ENCODE measurements at regions not wholly inside any gene's neighbourhood (a gene's known extent, or its start where the extent isn't known, plus 50 kb on each side); places are given as distances from the start of the nearest gene placed in this dataset.

DNA sequence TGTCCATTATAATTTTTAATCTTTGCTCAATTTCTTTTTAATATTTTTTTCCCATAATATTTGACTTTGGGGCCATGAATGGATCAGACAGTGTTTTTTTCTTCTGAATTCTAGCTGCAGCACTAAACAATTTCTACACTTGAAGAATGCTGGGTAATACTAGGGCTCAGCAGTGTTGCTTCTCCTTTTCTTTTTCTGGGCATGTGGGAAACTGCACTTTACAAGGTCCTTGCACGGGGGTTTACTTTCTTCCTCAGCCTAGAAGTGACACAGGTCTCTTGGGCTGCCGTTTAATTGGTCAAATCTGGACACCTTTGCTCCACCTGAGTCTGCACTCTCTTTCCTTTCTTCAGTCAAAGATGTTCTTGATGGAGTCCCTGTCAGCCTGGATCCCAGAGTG, 135.4 kb upstream of the APCDD1 start:
- POLR2A ChIA-PET, result no interaction called here
- H3K27me3 Mint-ChIP-seq (ENCODE audit: insufficient read depth, unreplicated experiment), result peaks cover 8% of the 10 kb centered on the region
- no peaks in the 10 kb centered on the region for H3K27me3 ChIP-seq (replicated peaks; ENCODE audit: control insufficient read depth, insufficient read depth, low read length)
- peaks cover 12% of the 10 kb centered on the region for H3K4me1 ChIP-seq
- no peaks in the 10 kb centered on the region for H3K36me3 Mint-ChIP-seq (ENCODE audit: insufficient read depth, unreplicated experiment)
- H3K4me1 Mint-ChIP-seq (ENCODE audit: low read depth, unreplicated experiment), result peaks cover 8% of the 10 kb centered on the region
- H3K27ac Mint-ChIP-seq (ENCODE audit: unreplicated experiment), result no peak overlapping the region
- DNase-seq, result no peak
- H3K4me3 ChIP-seq (ENCODE audit: low read depth, low read length), result no peak overlapping the region
- no peak overlapping the region for H3K4me3 Mint-ChIP-seq (ENCODE audit: unreplicated experiment)
- no peaks in the 10 kb centered on the region for H3K9me3 Mint-ChIP-seq (ENCODE audit: unreplicated experiment)
- CTCF ChIA-PET, result no interaction called here
- BruUV-seq (replicated peaks), result no TSS peak
- TF ChIP-seq, protein P1, sequence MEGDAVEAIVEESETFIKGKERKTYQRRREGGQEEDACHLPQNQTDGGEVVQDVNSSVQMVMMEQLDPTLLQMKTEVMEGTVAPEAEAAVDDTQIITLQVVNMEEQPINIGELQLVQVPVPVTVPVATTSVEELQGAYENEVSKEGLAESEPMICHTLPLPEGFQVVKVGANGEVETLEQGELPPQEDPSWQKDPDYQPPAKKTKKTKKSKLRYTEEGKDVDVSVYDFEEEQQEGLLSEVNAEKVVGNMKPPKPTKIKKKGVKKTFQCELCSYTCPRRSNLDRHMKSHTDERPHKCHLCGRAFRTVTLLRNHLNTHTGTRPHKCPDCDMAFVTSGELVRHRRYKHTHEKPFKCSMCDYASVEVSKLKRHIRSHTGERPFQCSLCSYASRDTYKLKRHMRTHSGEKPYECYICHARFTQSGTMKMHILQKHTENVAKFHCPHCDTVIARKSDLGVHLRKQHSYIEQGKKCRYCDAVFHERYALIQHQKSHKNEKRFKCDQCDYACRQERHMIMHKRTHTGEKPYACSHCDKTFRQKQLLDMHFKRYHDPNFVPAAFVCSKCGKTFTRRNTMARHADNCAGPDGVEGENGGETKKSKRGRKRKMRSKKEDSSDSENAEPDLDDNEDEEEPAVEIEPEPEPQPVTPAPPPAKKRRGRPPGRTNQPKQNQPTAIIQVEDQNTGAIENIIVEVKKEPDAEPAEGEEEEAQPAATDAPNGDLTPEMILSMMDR (IDR thresholded peaks at IDR 0.05; ENCODE audit: insufficient read depth in 1 of 2, low read depth in 1 of 2, low read length in 1 of 2, severe bottlenecking in 1 of 2, unreplicated experiment in 1 of 2), result no peak
- intact Hi-C loops (cut with micrococcal nuclease; ENCODE audit: unreplicated experiment), result no loop called here
- H3K36me3 ChIP-seq (ENCODE audit: control insufficient read depth, insufficient read depth, low read length), result no peaks in the 10 kb centered on the region
- no peaks in the 10 kb centered on the region for H3K9me3 ChIP-seq

DNA sequence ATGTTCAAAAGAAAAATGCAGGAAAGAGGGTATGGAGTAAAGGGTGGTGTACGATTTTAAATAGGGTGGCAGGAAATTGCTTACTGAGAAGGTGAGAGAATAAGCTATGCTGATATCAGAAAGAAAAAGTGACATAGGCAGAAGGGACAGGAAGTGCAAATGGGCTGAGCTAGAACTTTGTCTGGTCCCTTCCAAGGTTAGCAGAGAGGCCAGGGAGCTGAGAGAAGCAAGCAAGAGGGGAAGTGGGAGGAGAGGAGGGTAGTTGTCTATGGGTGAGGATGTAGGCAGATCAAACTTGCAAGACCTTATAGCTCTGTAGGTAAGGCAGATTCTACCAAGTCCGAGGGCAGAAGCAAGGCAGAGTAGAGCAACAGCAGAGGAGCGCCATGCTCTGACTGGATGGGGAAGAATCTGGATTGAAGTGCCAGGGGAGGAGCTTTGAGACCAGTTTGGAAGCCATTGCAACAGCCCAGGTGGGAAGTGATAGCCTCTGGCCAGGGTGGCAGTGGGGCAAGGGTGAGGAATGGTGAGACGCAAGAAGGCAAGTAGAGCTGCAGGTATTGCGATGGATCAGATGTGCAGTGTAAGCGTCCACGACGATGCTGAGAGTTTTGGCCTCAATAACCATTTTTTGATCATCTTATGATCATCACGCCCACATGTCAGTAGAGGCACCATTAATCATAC, 134.4 kb upstream of the APCDD1 start:
- Histone ChIP-seq H3K4me3 (ENCODE audit: low read depth, low read length) (no peak overlapping the region), H3K9me3 (no peaks in the 10 kb centered on the region), H3K27me3 (replicated peaks; ENCODE audit: control insufficient read depth, insufficient read depth, low read length) (no peaks in the 10 kb centered on the region), H3K4me1 (peaks cover 12% of the 10 kb centered on the region), H3K36me3 (ENCODE audit: control insufficient read depth, insufficient read depth, low read length) (no peaks in the 10 kb centered on the region)
- DNase-seq, result no peak
- Mint-ChIP-seq H3K4me1 (ENCODE audit: low read depth, unreplicated experiment) (peaks cover 8% of the 10 kb centered on the region), H3K9me3 (ENCODE audit: unreplicated experiment) (no peaks in the 10 kb centered on the region), H3K36me3 (ENCODE audit: insufficient read depth, unreplicated experiment) (no peaks in the 10 kb centered on the region), H3K4me3 (ENCODE audit: unreplicated experiment) (no peak overlapping the region), H3K27ac (ENCODE audit: unreplicated experiment) (no peak overlapping the region), H3K27me3 (ENCODE audit: insufficient read depth, unreplicated experiment) (peaks cover 8% of the 10 kb centered on the region)
- intact Hi-C loops (cut with micrococcal nuclease; ENCODE audit: unreplicated experiment), result loop anchor here (2.0 kb wide), 1 partner anchor 349 kb away; no protein-coding TSS in a partner anchor
- BruUV-seq (replicated peaks), result no TSS peak
- ChIA-PET POLR2A (no interaction called here), CTCF (no interaction called here)
- TF ChIP-seq, protein P1 (IDR thresholded peaks at IDR 0.05; ENCODE audit: insufficient read depth in 1 of 2, low read depth in 1 of 2, low read length in 1 of 2, severe bottlenecking in 1 of 2, unreplicated experiment in 1 of 2), result no peak

DNA sequence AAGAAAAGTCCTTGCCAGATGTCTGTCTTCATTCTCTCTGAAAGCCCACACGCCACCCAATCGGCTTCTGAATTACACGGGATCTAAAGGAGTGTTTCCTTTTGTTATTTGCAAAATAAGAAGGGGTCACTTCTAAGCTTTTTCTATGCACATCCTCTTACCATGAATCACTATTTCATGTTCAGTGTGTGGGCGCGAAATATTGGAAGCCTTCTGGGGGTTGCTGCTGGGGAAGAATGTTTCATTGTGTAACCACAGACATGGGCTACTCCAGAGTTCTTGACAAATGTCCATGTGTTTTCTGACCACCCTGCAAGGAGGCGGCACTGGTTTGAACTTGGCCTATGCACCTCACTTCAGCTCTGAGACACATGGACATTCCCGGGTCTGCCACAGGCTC, 133.6 kb upstream of the APCDD1 start:
- no peaks in the 10 kb centered on the region for H3K36me3 ChIP-seq (ENCODE audit: control insufficient read depth, insufficient read depth, low read length)
- Mint-ChIP-seq H3K27ac (ENCODE audit: unreplicated experiment) (no peak overlapping the region), H3K4me1 (ENCODE audit: low read depth, unreplicated experiment) (peaks cover 8% of the 10 kb centered on the region), H3K27me3 (ENCODE audit: insufficient read depth, unreplicated experiment) (peaks cover 8% of the 10 kb centered on the region), H3K4me3 (ENCODE audit: unreplicated experiment) (no peak overlapping the region), H3K36me3 (ENCODE audit: insufficient read depth, unreplicated experiment) (no peaks in the 10 kb centered on the region), H3K9me3 (ENCODE audit: unreplicated experiment) (no peaks in the 10 kb centered on the region)
- TF ChIP-seq, protein P1 (IDR thresholded peaks at IDR 0.05; ENCODE audit: insufficient read depth in 1 of 2, low read depth in 1 of 2, low read length in 1 of 2, severe bottlenecking in 1 of 2, unreplicated experiment in 1 of 2), result no peak
- BruUV-seq (replicated peaks), result no TSS peak
- ChIA-PET POLR2A (no interaction called here), CTCF (interaction anchor here (1.0 kb wide), 1 partner anchor 315 kb away, joined by 4 read pairs; no protein-coding TSS in a partner anchor)
- no peaks in the 10 kb centered on the region for H3K9me3 ChIP-seq
- intact Hi-C loops (cut with micrococcal nuclease; ENCODE audit: unreplicated experiment), result loop anchor here (2.0 kb wide), 1 partner anchor 350 kb away; no protein-coding TSS in a partner anchor
- H3K4me1 ChIP-seq, result peaks cover 12% of the 10 kb centered on the region
- no peak overlapping the region for H3K4me3 ChIP-seq (ENCODE audit: low read depth, low read length)
- no peak for DNase-seq
- no peaks in the 10 kb centered on the region for H3K27me3 ChIP-seq (replicated peaks; ENCODE audit: control insufficient read depth, insufficient read depth, low read length)
